ENCODE measurements at regions not wholly inside any gene's neighbourhood (a gene's known extent, or its start where the extent isn't known, plus 50 kb on each side); places are given as distances from the start of the nearest gene placed in this dataset.

DNA sequence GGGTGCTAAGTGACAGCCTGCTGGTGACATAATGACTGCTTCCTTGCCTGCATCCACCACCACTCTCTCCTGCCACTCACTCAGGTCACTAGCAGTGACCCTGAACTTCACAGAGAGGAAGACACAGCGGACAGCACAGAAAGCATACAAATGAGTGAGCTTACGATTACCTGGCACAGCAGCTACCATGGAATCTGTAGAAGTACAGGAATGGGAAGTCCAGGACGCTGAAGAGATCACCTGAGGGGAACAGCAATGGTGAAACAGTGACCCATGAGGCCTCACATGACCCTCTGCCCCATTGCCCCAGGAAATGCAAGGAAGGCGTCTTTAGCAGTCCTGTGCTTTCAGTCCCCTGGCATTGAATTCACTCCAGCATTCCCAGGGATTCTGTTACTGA is 96.7 kb upstream of the RIOK3 start:
- H3K27me3 ChIP-seq (ENCODE audit: control insufficient read depth in 1 of 2, insufficient read depth in 2 of 2, low read length in 2 of 2), result no peaks in the 10 kb centered on the region
- no peak overlapping the region for H2AFZ ChIP-seq (ENCODE audit: low read length)
- peak overlapping the region; percentile 14; the same call in 1 of the 2 replicates for H3K9ac ChIP-seq (ENCODE audit: insufficient read depth, low read depth, low read length)
- H3K36me3 ChIP-seq (replicated peaks in 1 of 2; ENCODE audit: control insufficient read depth in 1 of 2, insufficient read depth in 2 of 2, low read length in 2 of 2), result no peaks in the 10 kb centered on the region; a peak in 1 of 5 replicates
- H3K4me3 ChIP-seq (replicated peaks in 1 of 3; ENCODE audit: insufficient read depth in 1 of 3, low read depth in 2 of 3, low read length in 3 of 3), result peak overlapping the region in 1 of 3 experiments; percentile 49; a peak in 1 of 6 replicates
- ATAC-seq, result peak; percentile 53
- POLR2A ChIA-PET, result no interaction called here
- CTCF ChIA-PET (ENCODE audit: low intra/inter-chr PET ratio, low total read pairs), result no interaction called here
- H3K9me3 ChIP-seq (ENCODE audit: low read length), result no peaks in the 10 kb centered on the region
- FAIRE-seq, result no peak
- BruUV-seq (replicated peaks), result no TSS peak
- intact Hi-C loops (cut with micrococcal nuclease; ENCODE audit: unreplicated experiment), result no loop called here
- no peaks in the 10 kb centered on the region for H3K79me2 ChIP-seq (ENCODE audit: insufficient read depth, low read length)
- H3K4me1 ChIP-seq (ENCODE audit: insufficient read depth, low read length), result peaks cover 52% of the 10 kb centered on the region
- H3K27ac ChIP-seq (ENCODE audit: extremely low read length, insufficient read depth, low read length), result peak overlapping the region; percentile 79
- 22% methylated on average over 4 of the region's 4 CpGs for WGBS (ENCODE audit: low lambda C conversion rate)
- in situ Hi-C loops (cut with HindIII; ENCODE audit: extremely low pct_ligation_motif_present, low pct_unique_long_range_greater_than_20kb), result no loop called here
- no peaks in the 10 kb centered on the region for H4K20me1 ChIP-seq (ENCODE audit: insufficient read depth, low read length)
- peak; percentile 40 for DNase-seq (ENCODE audit: low spot score)
- peak overlapping the region; percentile 73 for H3K4me2 ChIP-seq (ENCODE audit: low read depth, low read length)
- TF ChIP-seq EED (CRISPR knock-in tag; IDR thresholded peaks at IDR 0.05) (no peak), HNF1B (CRISPR knock-in tag; IDR thresholded peaks at IDR 0.05) (no peak), HNF4G (IDR thresholded peaks at IDR 0.05; ENCODE audit: borderline replicate concordance, low read depth, low read length) (0 out of 2 replicates have a peak, but pooled peaks have one; percentile 23), HNF4G (CRISPR knock-in tag; IDR thresholded peaks at IDR 0.05; ENCODE audit: borderline replicate concordance, low read depth) (no peak), NR2C2 (CRISPR knock-in tag; IDR thresholded peaks at IDR 0.05; ENCODE audit: borderline replicate concordance) (no peak), ZNF740 (CRISPR knock-in tag; IDR thresholded peaks at IDR 0.05) (no peak), CBFB (CRISPR knock-in tag; IDR thresholded peaks at IDR 0.05) (no peak), RARG (CRISPR knock-in tag; IDR thresholded peaks at IDR 0.05; ENCODE audit: low read depth) (no peak), NCOA2 (CRISPR knock-in tag; IDR thresholded peaks at IDR 0.05) (no peak), ZFP1 (CRISPR knock-in tag; IDR thresholded peaks at IDR 0.05) (no peak), TEAD3 (CRISPR knock-in tag; optimal IDR thresholded peaks at IDR 0.05; ENCODE audit: borderline replicate concordance) (peak; percentile 38), NFATC3 (CRISPR knock-in tag; IDR thresholded peaks at IDR 0.05) (no peak), ZNF292 (CRISPR knock-in tag; IDR thresholded peaks at IDR 0.05; ENCODE audit: borderline replicate concordance, low read depth) (peak; percentile 42; the same call in 1 of the 2 replicates), SP1 (IDR thresholded peaks at IDR 0.05) (no peak), SP1 (CRISPR knock-in tag; IDR thresholded peaks at IDR 0.05) (no peak), RBFOX2 (IDR thresholded peaks at IDR 0.05; ENCODE audit: low read depth, low read length) (no peak), RARA (CRISPR knock-in tag; IDR thresholded peaks at IDR 0.05) (peak; percentile 74)
- TF ChIP-seq, protein P1, sequence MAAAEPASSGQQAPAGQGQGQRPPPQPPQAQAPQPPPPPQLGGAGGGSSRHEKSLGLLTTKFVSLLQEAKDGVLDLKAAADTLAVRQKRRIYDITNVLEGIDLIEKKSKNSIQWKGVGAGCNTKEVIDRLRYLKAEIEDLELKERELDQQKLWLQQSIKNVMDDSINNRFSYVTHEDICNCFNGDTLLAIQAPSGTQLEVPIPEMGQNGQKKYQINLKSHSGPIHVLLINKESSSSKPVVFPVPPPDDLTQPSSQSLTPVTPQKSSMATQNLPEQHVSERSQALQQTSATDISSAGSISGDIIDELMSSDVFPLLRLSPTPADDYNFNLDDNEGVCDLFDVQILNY (CRISPR knock-in tag; conservative IDR thresholded peaks at IDR 0.05), result no peak
- TF ChIP-seq, protein P2, sequence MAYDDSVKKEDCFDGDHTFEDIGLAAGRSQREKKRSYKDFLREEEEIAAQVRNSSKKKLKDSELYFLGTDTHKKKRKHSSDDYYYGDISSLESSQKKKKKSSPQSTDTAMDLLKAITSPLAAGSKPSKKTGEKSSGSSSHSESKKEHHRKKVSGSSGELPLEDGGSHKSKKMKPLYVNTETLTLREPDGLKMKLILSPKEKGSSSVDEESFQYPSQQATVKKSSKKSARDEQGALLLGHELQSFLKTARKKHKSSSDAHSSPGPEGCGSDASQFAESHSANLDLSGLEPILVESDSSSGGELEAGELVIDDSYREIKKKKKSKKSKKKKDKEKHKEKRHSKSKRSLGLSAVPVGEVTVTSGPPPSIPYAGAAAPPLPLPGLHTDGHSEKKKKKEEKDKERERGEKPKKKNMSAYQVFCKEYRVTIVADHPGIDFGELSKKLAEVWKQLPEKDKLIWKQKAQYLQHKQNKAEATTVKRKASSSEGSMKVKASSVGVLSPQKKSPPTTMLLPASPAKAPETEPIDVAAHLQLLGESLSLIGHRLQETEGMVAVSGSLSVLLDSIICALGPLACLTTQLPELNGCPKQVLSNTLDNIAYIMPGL (CRISPR knock-in tag; IDR thresholded peaks at IDR 0.05; ENCODE audit: borderline replicate concordance in 1 of 2, low read depth in 1 of 2), result no peak
- TF ChIP-seq, protein P3, sequence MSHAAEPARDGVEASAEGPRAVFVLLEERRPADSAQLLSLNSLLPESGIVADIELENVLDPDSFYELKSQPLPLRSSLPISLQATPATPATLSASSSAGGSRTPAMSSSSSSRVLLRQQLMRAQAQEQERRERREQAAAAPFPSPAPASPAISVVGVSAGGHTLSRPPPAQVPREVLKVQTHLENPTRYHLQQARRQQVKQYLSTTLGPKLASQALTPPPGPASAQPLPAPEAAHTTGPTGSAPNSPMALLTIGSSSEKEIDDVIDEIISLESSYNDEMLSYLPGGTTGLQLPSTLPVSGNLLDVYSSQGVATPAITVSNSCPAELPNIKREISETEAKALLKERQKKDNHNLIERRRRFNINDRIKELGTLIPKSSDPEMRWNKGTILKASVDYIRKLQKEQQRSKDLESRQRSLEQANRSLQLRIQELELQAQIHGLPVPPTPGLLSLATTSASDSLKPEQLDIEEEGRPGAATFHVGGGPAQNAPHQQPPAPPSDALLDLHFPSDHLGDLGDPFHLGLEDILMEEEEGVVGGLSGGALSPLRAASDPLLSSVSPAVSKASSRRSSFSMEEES (CRISPR knock-in tag; IDR thresholded peaks at IDR 0.05), result no peak
- TF ChIP-seq, protein P4, sequence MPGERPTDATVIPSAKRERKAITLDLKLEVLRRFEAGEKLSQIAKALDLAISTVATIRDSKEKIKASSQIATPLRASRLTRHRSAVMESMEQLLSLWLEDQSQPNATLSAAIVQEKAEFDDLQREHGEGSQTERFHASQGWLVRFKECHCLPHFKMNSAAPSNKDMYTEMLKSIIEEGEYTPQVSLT (CRISPR knock-in tag; IDR thresholded peaks at IDR 0.05; ENCODE audit: borderline replicate concordance, low read depth), result no peak
